ENCODE measurements at regions not wholly inside any gene's neighbourhood (a gene's known extent, or its start where the extent isn't known, plus 50 kb on each side); places are given as distances from the start of the nearest gene placed in this dataset.
"Not testable (repeated sequence)": the region's sequence is repeated elsewhere in the genome, so short reads cannot be mapped to it uniquely, and the experiment has no call there.

GRCh38 chr7:15143936-15144335, 241.4 kb upstream of the DGKB start:
- no peak for DNase-seq (ENCODE audit: low read depth in 2 of 3, low spot score in 2 of 3)

- DNase-seq (ENCODE audit: low read depth in 2 of 3, low spot score in 2 of 3), result no peak
These were observed 240.6 kb upstream of the DGKB start for GRCh38 chr7:15143121-15143520.

GRCh38 chr7:15140431-15140830, 237.9 kb upstream of the DGKB start:
- DNase-seq (ENCODE audit: low read depth in 2 of 3, low spot score in 2 of 3), result no peak

GRCh38 chr7:15131661-15132060, 229.1 kb upstream of the DGKB start:
- no peak for DNase-seq (ENCODE audit: low read depth in 2 of 3, low spot score in 2 of 3)

- no peak for DNase-seq (ENCODE audit: low read depth in 2 of 3, low spot score in 2 of 3)
These were observed 228.4 kb upstream of the DGKB start for GRCh38 chr7:15130666-15131541.

- no peak for DNase-seq (ENCODE audit: low read depth in 2 of 3, low spot score in 2 of 3)
These were observed 226.2 kb upstream of the DGKB start for GRCh38 chr7:15128716-15129115.

- not testable (repeated sequence) for DNase-seq (ENCODE audit: low read depth in 2 of 3, low spot score in 2 of 3)
These were observed 224.1 kb upstream of the DGKB start for GRCh38 chr7:15126653-15127052.

GRCh38 chr7:15123901-15124300, 221.3 kb upstream of the DGKB start:
- DNase-seq (ENCODE audit: low read depth in 2 of 3, low spot score in 2 of 3), result no peak

- no peak for DNase-seq (ENCODE audit: low read depth in 2 of 3, low spot score in 2 of 3)
These were observed 211.2 kb upstream of the DGKB start for GRCh38 chr7:15113752-15114151.

- no peak for DNase-seq (ENCODE audit: low read depth in 2 of 3, low spot score in 2 of 3)
These were observed 203.2 kb upstream of the DGKB start for GRCh38 chr7:15105711-15106110.

GRCh38 chr7:15104411-15105092, 202.0 kb upstream of the DGKB start:
- no peak for DNase-seq (ENCODE audit: low read depth in 2 of 3, low spot score in 2 of 3)

GRCh38 chr7:15099074-15099473, 196.5 kb upstream of the DGKB start:
- DNase-seq (ENCODE audit: low read depth in 2 of 3, low spot score in 2 of 3), result no peak

- DNase-seq (ENCODE audit: low read depth in 2 of 3, low spot score in 2 of 3), result no peak
These were observed 194.3 kb upstream of the DGKB start for GRCh38 chr7:15096853-15097252.

GRCh38 chr7:15094989-15095388, 192.4 kb upstream of the DGKB start:
- DNase-seq (ENCODE audit: low read depth in 2 of 3, low spot score in 2 of 3), result no peak

- no peak for DNase-seq (ENCODE audit: low read depth in 2 of 3, low spot score in 2 of 3)
These were observed 185.2 kb upstream of the DGKB start for GRCh38 chr7:15087771-15088170.

- no peak for DNase-seq (ENCODE audit: low read depth in 2 of 3, low spot score in 2 of 3)
These were observed 184.3 kb upstream of the DGKB start for GRCh38 chr7:15086862-15087261.

- no peak for DNase-seq (ENCODE audit: low read depth in 2 of 3, low spot score in 2 of 3)
These were observed 183.6 kb upstream of the DGKB start for GRCh38 chr7:15086131-15086611.

- no peak for DNase-seq (ENCODE audit: low read depth in 2 of 3, low spot score in 2 of 3)
These were observed 182.8 kb upstream of the DGKB start for GRCh38 chr7:15085366-15085765.

- no peak for DNase-seq (ENCODE audit: low read depth in 2 of 3, low spot score in 2 of 3)
These were observed 181.8 kb upstream of the DGKB start for GRCh38 chr7:15084368-15084767.

GRCh38 chr7:15081891-15082290, 179.3 kb upstream of the DGKB start:
- no peak for DNase-seq (ENCODE audit: low read depth in 2 of 3, low spot score in 2 of 3)

GRCh38 chr7:15073301-15073700, 170.8 kb upstream of the DGKB start:
- DNase-seq (ENCODE audit: low read depth in 2 of 3, low spot score in 2 of 3), result no peak

- DNase-seq (ENCODE audit: low read depth in 2 of 3, low spot score in 2 of 3), result no peak
These were observed 165.8 kb upstream of the DGKB start for GRCh38 chr7:15068324-15068723.

Data from hematopoietic multipotent progenitor cell (in vitro differentiated cells).